ENCODE measurements at regions not wholly inside any gene's neighbourhood (a gene's known extent, or its start where the extent isn't known, plus 50 kb on each side); places are given as distances from the start of the nearest gene placed in this dataset.

DNA sequence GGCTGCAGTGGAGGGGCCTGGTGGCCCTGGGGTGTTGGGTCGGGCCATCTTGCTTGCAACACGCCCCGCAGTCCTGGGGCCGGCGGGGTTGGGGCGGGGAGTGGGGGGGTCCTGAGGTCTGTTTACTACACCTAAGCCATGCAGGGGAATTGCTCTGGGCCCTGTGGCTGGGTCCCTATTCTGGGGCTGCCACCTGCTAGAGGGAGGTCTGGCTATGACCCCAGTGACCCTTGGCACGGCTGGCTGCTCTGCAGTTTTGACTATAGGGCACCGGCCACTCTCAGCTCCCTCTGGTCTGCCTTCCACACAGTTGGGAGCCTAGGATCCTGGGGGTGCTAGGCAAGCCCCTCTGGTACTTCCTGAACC lies 170.6 kb upstream of the GLI2 start:
- Histone ChIP-seq H3K4me2 (ENCODE audit: low read depth, low read length, poor library complexity, severe bottlenecking) (no peak overlapping the region), H3K9me3 (ENCODE audit: low read length) (no peaks in the 10 kb centered on the region), H3K27me3 (ENCODE audit: low read length) (no peaks in the 10 kb centered on the region), H3K36me3 (ENCODE audit: insufficient read depth, low read length) (no peaks in the 10 kb centered on the region), H3K9ac (ENCODE audit: low read length) (no peak overlapping the region), H3K4me3 (ENCODE audit: low read length) (no peak overlapping the region), H3K79me2 (ENCODE audit: low read length) (no peaks in the 10 kb centered on the region), H3K4me1 (ENCODE audit: low read length) (no peaks in the 10 kb centered on the region), H3K9me2 (replicated peaks; ENCODE audit: insufficient read depth, low read length) (no peaks in the 10 kb centered on the region), H3K27ac (ENCODE audit: low read length) (no peak overlapping the region), H2AFZ (ENCODE audit: low read length) (no peak overlapping the region), H4K20me1 (ENCODE audit: insufficient read depth, low read depth, low read length) (no peaks in the 10 kb centered on the region)
- no peak for DNase-seq

DNA sequence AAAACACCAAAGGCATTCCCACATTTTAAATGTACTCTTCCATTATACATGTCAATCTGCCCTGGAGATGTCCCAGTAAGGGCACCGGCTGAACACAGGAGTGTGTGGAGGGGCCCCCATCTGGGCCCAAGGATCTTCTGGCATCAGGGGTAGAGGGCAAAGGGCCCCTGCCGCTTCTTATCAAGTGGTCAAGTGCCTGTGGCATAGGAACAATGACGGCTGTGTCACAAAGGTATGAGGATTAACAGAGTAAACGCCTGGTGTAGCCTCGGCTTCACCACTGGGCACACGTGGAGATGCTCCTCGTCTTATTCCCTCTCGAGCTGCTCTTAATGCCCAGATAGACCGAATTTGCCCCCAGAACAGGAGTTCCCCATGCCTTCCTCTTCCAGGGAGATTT lies 169.7 kb upstream of the GLI2 start:
- H3K27me3 ChIP-seq (ENCODE audit: low read length): no peaks in the 10 kb centered on the region
- H3K4me1 ChIP-seq (ENCODE audit: low read length): no peaks in the 10 kb centered on the region
- no peak overlapping the region for H3K9ac ChIP-seq (ENCODE audit: low read length)
- no peak overlapping the region for H2AFZ ChIP-seq (ENCODE audit: low read length)
- no peaks in the 10 kb centered on the region for H3K79me2 ChIP-seq (ENCODE audit: low read length)
- no peak for DNase-seq
- no peaks in the 10 kb centered on the region for H3K36me3 ChIP-seq (ENCODE audit: insufficient read depth, low read length)
- no peak overlapping the region for H3K4me3 ChIP-seq (ENCODE audit: low read length)
- no peak overlapping the region for H3K27ac ChIP-seq (ENCODE audit: low read length)
- no peaks in the 10 kb centered on the region for H4K20me1 ChIP-seq (ENCODE audit: insufficient read depth, low read depth, low read length)
- no peaks in the 10 kb centered on the region for H3K9me3 ChIP-seq (ENCODE audit: low read length)
- no peaks in the 10 kb centered on the region for H3K9me2 ChIP-seq (replicated peaks; ENCODE audit: insufficient read depth, low read length)
- H3K4me2 ChIP-seq (ENCODE audit: low read depth, low read length, poor library complexity, severe bottlenecking): no peak overlapping the region

DNA sequence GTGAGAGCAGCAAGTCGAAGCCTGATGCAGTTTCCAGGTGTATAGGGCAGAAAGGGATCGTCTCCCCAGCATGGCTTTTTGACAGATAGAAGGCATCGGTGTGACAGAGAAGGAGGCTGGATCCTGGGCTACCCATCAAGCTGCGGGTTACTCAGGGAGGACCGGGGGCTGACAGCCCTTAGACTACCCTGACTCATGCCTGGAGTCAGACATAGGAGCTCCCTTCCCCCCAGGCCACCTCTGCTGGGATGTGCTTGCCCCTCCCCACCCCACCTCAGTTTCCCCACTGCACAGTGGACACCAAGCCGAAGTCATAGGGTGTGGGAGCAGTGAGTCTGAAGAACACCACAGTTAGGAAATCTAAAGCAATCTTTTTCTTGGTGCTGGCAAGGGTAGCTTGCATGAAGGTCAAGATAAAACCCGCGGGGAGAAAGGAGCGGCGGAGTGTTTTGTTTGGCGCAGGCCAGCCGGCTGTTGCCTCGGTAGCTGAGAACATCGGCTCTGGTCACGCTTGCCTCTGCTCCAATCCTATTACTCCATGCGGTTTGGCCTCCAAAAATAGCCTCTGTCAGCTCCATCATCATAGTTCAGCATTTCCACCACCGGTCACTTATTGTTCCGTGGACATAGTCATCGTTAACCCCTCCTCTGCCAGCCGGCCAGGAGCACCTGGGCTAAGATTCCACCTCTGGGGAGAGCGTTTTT lies 169.2 kb upstream of the GLI2 start:
- Histone ChIP-seq H3K9me2 (replicated peaks; ENCODE audit: insufficient read depth, low read length) (no peaks in the 10 kb centered on the region), H4K20me1 (ENCODE audit: insufficient read depth, low read depth, low read length) (no peaks in the 10 kb centered on the region), H3K27ac (ENCODE audit: low read length) (no peak overlapping the region), H3K36me3 (ENCODE audit: insufficient read depth, low read length) (no peaks in the 10 kb centered on the region), H3K27me3 (ENCODE audit: low read length) (no peaks in the 10 kb centered on the region), H3K9ac (ENCODE audit: low read length) (no peak overlapping the region), H2AFZ (ENCODE audit: low read length) (no peak overlapping the region), H3K4me2 (ENCODE audit: low read depth, low read length, poor library complexity, severe bottlenecking) (no peak overlapping the region), H3K4me1 (ENCODE audit: low read length) (no peaks in the 10 kb centered on the region), H3K4me3 (ENCODE audit: low read length) (no peak overlapping the region), H3K79me2 (ENCODE audit: low read length) (no peaks in the 10 kb centered on the region), H3K9me3 (ENCODE audit: low read length) (no peaks in the 10 kb centered on the region)
- no peak for DNase-seq

DNA sequence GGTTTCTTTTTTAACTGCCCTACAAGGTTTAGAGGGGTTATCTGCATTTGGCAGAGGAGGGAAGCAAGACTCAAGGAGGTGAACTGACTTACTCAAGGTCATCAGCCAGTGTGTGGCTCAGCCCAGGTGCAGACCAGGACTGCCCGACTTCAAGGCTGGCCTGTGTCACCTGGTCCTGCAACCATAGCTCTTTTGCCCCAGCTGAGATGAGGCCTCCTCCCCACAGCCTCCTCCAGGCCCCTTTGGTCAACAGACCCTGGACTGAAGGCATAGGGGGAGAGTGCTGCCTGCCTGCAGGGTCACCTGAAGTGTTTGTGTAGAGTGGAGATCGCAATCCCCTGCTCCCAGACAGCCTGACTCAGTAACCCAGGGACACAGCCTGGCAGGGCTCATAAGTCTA lies 168.5 kb upstream of the GLI2 start:
- Histone ChIP-seq H4K20me1 (ENCODE audit: insufficient read depth, low read depth, low read length) (no peaks in the 10 kb centered on the region), H3K9me2 (replicated peaks; ENCODE audit: insufficient read depth, low read length) (no peaks in the 10 kb centered on the region), H3K4me3 (ENCODE audit: low read length) (no peak overlapping the region), H3K4me1 (ENCODE audit: low read length) (no peaks in the 10 kb centered on the region), H2AFZ (ENCODE audit: low read length) (no peak overlapping the region), H3K9ac (ENCODE audit: low read length) (no peak overlapping the region), H3K27ac (ENCODE audit: low read length) (no peak overlapping the region), H3K27me3 (ENCODE audit: low read length) (no peaks in the 10 kb centered on the region), H3K36me3 (ENCODE audit: insufficient read depth, low read length) (no peaks in the 10 kb centered on the region), H3K4me2 (ENCODE audit: low read depth, low read length, poor library complexity, severe bottlenecking) (no peak overlapping the region), H3K79me2 (ENCODE audit: low read length) (no peaks in the 10 kb centered on the region), H3K9me3 (ENCODE audit: low read length) (no peaks in the 10 kb centered on the region)
- DNase-seq: no peak

DNA sequence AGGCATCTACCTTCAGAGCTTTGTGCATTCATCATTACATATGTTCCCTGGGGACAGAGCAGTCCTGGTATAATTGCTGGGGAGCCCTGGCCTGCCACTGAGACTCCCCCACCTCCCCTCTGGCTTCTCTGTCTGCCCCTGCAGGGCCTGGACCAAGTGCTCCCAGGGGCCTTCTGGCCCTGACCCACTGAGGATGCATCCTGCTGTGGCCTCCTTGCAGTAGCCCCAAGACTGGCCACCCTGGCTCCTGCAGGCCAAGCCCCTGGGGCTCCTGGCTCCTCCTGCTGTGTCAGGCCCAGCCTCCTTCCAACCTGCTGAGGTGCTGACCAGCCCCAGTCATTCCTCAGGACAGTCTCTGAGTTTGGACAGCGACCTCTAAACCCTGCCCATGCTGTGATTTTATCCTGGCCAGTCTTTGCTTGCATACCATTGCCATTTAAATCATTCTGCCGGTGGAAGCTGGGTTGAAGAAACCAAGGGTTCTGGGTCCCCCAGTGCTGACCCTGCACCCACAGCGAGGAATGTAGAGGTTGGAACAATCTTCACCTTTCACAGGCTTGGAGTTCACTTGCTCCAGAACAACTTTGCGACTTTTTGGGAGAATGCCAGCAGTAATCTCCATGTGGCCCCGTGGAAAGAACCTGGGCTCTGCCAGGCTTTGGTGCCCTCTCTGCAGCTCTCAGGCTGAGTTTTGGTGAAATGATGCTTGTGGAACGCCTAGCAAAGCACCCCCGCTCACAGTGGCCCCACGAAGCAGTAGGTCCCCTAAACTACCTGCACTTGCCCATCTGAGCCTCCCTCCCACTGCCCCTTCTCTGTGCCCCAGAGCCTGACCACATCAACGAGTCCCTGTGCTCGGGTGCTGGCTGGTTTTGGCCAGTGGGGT lies 167.3 kb upstream of the GLI2 start:
- no peaks in the 10 kb centered on the region for H3K79me2 ChIP-seq (ENCODE audit: low read length)
- no peaks in the 10 kb centered on the region for H4K20me1 ChIP-seq (ENCODE audit: insufficient read depth, low read depth, low read length)
- no peaks in the 10 kb centered on the region for H3K9me3 ChIP-seq (ENCODE audit: low read length)
- no peaks in the 10 kb centered on the region for H3K9me2 ChIP-seq (replicated peaks; ENCODE audit: insufficient read depth, low read length)
- no peaks in the 10 kb centered on the region for H3K4me1 ChIP-seq (ENCODE audit: low read length)
- no peak overlapping the region for H3K4me2 ChIP-seq (ENCODE audit: low read depth, low read length, poor library complexity, severe bottlenecking)
- no peaks in the 10 kb centered on the region for H3K36me3 ChIP-seq (ENCODE audit: insufficient read depth, low read length)
- H3K27me3 ChIP-seq (ENCODE audit: low read length): no peaks in the 10 kb centered on the region
- H2AFZ ChIP-seq (ENCODE audit: low read length): no peak overlapping the region
- no peak overlapping the region for H3K27ac ChIP-seq (ENCODE audit: low read length)
- H3K4me3 ChIP-seq (ENCODE audit: low read length): no peak overlapping the region
- H3K9ac ChIP-seq (ENCODE audit: low read length): no peak overlapping the region
- no peak for DNase-seq

DNA sequence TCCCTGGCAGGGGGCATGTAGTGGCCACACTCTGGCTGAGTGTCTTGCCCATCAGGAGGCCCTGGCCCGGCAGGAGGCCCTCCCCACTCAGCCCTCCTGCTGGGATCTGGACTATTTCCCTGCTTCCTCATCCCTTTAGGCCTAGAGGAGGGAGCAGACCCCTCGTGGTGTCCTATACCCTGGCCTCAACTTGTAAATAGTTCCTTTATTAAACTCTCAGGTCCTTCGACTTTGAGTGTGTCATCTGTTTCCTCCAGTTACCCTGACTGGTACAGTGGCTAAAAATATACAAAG lies 166.7 kb upstream of the GLI2 start:
- Histone ChIP-seq H3K27me3 (ENCODE audit: low read length) (no peaks in the 10 kb centered on the region), H3K4me3 (ENCODE audit: low read length) (no peak overlapping the region), H3K9ac (ENCODE audit: low read length) (no peak overlapping the region), H3K36me3 (ENCODE audit: insufficient read depth, low read length) (no peaks in the 10 kb centered on the region), H3K4me2 (ENCODE audit: low read depth, low read length, poor library complexity, severe bottlenecking) (no peak overlapping the region), H3K9me3 (ENCODE audit: low read length) (no peaks in the 10 kb centered on the region), H3K9me2 (replicated peaks; ENCODE audit: insufficient read depth, low read length) (no peaks in the 10 kb centered on the region), H4K20me1 (ENCODE audit: insufficient read depth, low read depth, low read length) (no peaks in the 10 kb centered on the region), H3K79me2 (ENCODE audit: low read length) (no peaks in the 10 kb centered on the region), H3K27ac (ENCODE audit: low read length) (no peak overlapping the region), H2AFZ (ENCODE audit: low read length) (no peak overlapping the region), H3K4me1 (ENCODE audit: low read length) (no peaks in the 10 kb centered on the region)
- no peak for DNase-seq

DNA sequence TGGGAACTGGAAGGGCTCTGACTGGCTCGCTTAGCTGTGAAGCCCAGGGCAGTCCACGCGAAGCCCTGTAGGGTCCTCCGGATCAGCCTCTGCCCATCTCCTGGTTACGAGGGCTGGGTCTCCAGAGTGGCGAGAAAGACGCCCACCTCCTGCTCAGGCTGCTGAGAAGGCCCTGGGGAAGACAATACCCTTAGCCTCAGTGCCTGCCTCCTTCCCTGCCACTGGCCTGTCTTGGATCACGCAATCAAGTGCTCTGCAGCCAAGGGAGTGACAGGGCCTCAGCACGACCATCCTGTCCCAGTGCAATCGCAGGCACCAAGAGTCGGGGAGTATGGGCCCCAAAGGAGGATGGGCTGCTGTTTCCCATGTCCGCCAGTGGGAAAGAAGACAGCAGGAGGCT lies 165.7 kb upstream of the GLI2 start:
- Histone ChIP-seq H3K36me3 (ENCODE audit: insufficient read depth, low read length) (no peaks in the 10 kb centered on the region), H3K4me1 (ENCODE audit: low read length) (no peaks in the 10 kb centered on the region)
- no peak for DNase-seq

DNA sequence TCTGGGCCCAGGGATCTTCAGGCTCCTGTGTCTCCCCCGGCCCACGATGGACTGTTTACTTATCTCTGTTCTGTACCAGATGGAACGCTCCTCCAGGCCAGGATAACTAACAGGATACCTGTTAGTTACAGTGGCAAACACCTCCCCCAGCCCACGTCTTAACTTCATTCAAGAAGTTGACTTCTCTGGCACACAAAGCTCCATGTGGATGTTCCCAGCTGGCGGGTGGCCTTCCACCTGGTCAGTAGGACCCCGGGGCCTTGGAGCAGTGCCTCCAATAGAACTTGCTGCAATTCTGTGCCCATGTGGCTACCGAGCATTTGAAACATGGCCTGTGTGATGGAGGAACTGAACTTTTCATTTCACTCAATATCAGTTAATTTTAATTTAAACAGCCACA lies 165.1 kb upstream of the GLI2 start:
- Histone ChIP-seq H3K27me3 (ENCODE audit: low read length) (no peaks in the 10 kb centered on the region), H3K4me3 (ENCODE audit: low read length) (no peak overlapping the region), H2AFZ (ENCODE audit: low read length) (no peak overlapping the region), H3K79me2 (ENCODE audit: low read length) (no peaks in the 10 kb centered on the region), H3K4me1 (ENCODE audit: low read length) (no peaks in the 10 kb centered on the region), H3K9ac (ENCODE audit: low read length) (no peak overlapping the region), H3K27ac (ENCODE audit: low read length) (no peak overlapping the region), H3K36me3 (ENCODE audit: insufficient read depth, low read length) (no peaks in the 10 kb centered on the region), H3K9me3 (ENCODE audit: low read length) (no peaks in the 10 kb centered on the region), H3K4me2 (ENCODE audit: low read depth, low read length, poor library complexity, severe bottlenecking) (no peak overlapping the region), H4K20me1 (ENCODE audit: insufficient read depth, low read depth, low read length) (no peaks in the 10 kb centered on the region), H3K9me2 (replicated peaks; ENCODE audit: insufficient read depth, low read length) (no peaks in the 10 kb centered on the region)
- no peak for DNase-seq

More for the DNA sequence above, 165.7 kb upstream of the GLI2 start:
- H3K9ac ChIP-seq (ENCODE audit: low read length): no peak overlapping the region
- H3K9me2 ChIP-seq (replicated peaks; ENCODE audit: insufficient read depth, low read length): no peaks in the 10 kb centered on the region
- no peaks in the 10 kb centered on the region for H3K9me3 ChIP-seq (ENCODE audit: low read length)
- no peak overlapping the region for H3K27ac ChIP-seq (ENCODE audit: low read length)
- H2AFZ ChIP-seq (ENCODE audit: low read length): no peak overlapping the region
- H4K20me1 ChIP-seq (ENCODE audit: insufficient read depth, low read depth, low read length): no peaks in the 10 kb centered on the region
- H3K4me3 ChIP-seq (ENCODE audit: low read length): no peak overlapping the region
- H3K4me2 ChIP-seq (ENCODE audit: low read depth, low read length, poor library complexity, severe bottlenecking): no peak overlapping the region
- no peaks in the 10 kb centered on the region for H3K79me2 ChIP-seq (ENCODE audit: low read length)
- no peaks in the 10 kb centered on the region for H3K27me3 ChIP-seq (ENCODE audit: low read length)

All from Karpas-422 (cell line).